GM23338 (cell line): ENCODE measurements at regions not wholly inside any gene's neighbourhood (a gene's known extent, or its start where the extent isn't known, plus 50 kb on each side); places are given as distances from the start of the nearest gene placed in this dataset.

ENCODE experiments used
- ATAC-seq: fragments of 200-7000 bp; cut with Tn5 transposase; 3 replicates; pipeline ENCODE4 v1.9.1; 2020
- DNase-seq: peaks from one replicate; pipeline ENCODE4 v3.0.0-alpha.2; 2015; ENCODE audit warnings: low spot score
- H2AFZ ChIP-seq: fragments of 200-600 bp; sonication (generic); 2 replicates; pipeline ENCODE4 v1.8.0; 2016; ENCODE audit warnings: antibody characterized with exemption, mild to moderate bottlenecking, moderate library complexity
- H3F3A ChIP-seq: fragments of 200-600 bp; sonication (generic); replicated peaks from 2 replicates; pipeline ENCODE4 v1.8.0; 2017; ENCODE audit warnings: antibody characterized with exemption, mixed run types, low read depth
- H3K27ac ChIP-seq: fragments of 200-600 bp; sonication (generic); 2 replicates; pipeline ENCODE4 v1.6.1; 2016; ENCODE audit warnings: low read depth
- H3K27me3 ChIP-seq: fragments of 200-600 bp; sonication (generic); 2 replicates; pipeline ENCODE4 v1.8.0; 2016; ENCODE audit warnings: mild to moderate bottlenecking, mixed run types, moderate library complexity; ENCODE audit not compliant: insufficient read depth
- H3K36me3 ChIP-seq: fragments of 200-600 bp; sonication (generic); 2 replicates; pipeline ENCODE4 v1.8.0; 2016; ENCODE audit warnings: mild to moderate bottlenecking; ENCODE audit not compliant: insufficient read depth
- H3K4me1 ChIP-seq: fragments of 200-600 bp; sonication (generic); 2 replicates; pipeline ENCODE4 v1.8.0; 2016; ENCODE audit warnings: mild to moderate bottlenecking, moderate library complexity; ENCODE audit not compliant: insufficient read depth
- H3K4me2 ChIP-seq: fragments of 200-600 bp; sonication (generic); 2 replicates; pipeline ENCODE4 v1.7.1; 2017; ENCODE audit warnings: mixed run types
- H3K4me3 ChIP-seq: fragments of 200-600 bp; sonication (generic); 2 replicates; pipeline ENCODE4 v1.6.1; 2016; ENCODE audit warnings: mixed run types
- H3K79me2 ChIP-seq: fragments of 200-600 bp; sonication (generic); replicated peaks from 2 replicates; pipeline ENCODE4 v1.8.0; 2017; ENCODE audit warnings: mild to moderate bottlenecking; ENCODE audit not compliant: insufficient read depth
- H3K9me2 ChIP-seq: fragments of 200-600 bp; sonication (generic); 2 replicates; pipeline ENCODE4 v1.8.0; 2017; ENCODE audit not compliant: insufficient read depth
- H4K20me1 ChIP-seq: fragments of 200-600 bp; sonication (generic); replicated peaks from 2 replicates; pipeline ENCODE4 v1.8.0; 2017; ENCODE audit warnings: mild to moderate bottlenecking; ENCODE audit not compliant: insufficient read depth
- H3K27ac Mint-ChIP-seq: 2 replicates; pipeline ENCODE4 v1.8.0; 2020; ENCODE audit warnings: inconsistent platforms, mild to moderate bottlenecking, moderate library complexity, mixed read lengths
- H3K27me3 Mint-ChIP-seq: 3 replicates; pipeline ENCODE4 v1.8.0; 2022; ENCODE audit warnings: low read depth, mild to moderate bottlenecking, moderate library complexity, mixed read lengths, inconsistent platforms; ENCODE audit not compliant: insufficient read depth, poor library complexity
- H3K36me3 Mint-ChIP-seq: 3 replicates; pipeline ENCODE4 v1.8.0; 2021; ENCODE audit warnings: low read depth, mild to moderate bottlenecking, inconsistent platforms, moderate library complexity, mixed read lengths
- H3K4me1 Mint-ChIP-seq: 3 replicates; pipeline ENCODE4 v1.8.0; 2020; ENCODE audit warnings: mild to moderate bottlenecking, inconsistent platforms, mixed read lengths
- H3K4me3 Mint-ChIP-seq: 3 replicates; pipeline ENCODE4 v1.8.0; 2021; ENCODE audit warnings: moderate library complexity, mild to moderate bottlenecking, inconsistent platforms, mixed read lengths
- H3K9me3 Mint-ChIP-seq: 3 replicates; pipeline ENCODE4 v1.8.0; 2020; ENCODE audit warnings: moderate library complexity, mild to moderate bottlenecking, inconsistent platforms, mixed read lengths
- CREB1 ChIP-seq: fragments of 250-450 bp; sonication (Bioruptor Pico); IDR thresholded peaks from 2 replicates; pipeline ENCODE4 v1.5.0; 2020; ENCODE audit warnings: low read depth, mild to moderate bottlenecking, moderate library complexity
- ETS1 ChIP-seq: IDR thresholded peaks from 2 replicates; pipeline ENCODE4 v1.6.1; 2016; ENCODE audit warnings: antibody characterized with exemption
- EZH2 ChIP-seq: fragments of 200-600 bp; sonication (generic); IDR thresholded peaks from one replicate; pipeline ENCODE4 v1.8.0; 2017; ENCODE audit warnings: antibody characterized with exemption, mild to moderate bottlenecking, low read depth; ENCODE audit not compliant: unreplicated experiment
- EZH2phosphoT487 ChIP-seq: fragments of 200-600 bp; sonication (generic); IDR thresholded peaks from one replicate; pipeline ENCODE4 v1.8.1; 2018; ENCODE audit warnings: antibody characterized with exemption; ENCODE audit not compliant: unreplicated experiment
- JUNB ChIP-seq: IDR thresholded peaks from one replicate; pipeline ENCODE4 v1.6.1; 2016; ENCODE audit warnings: antibody characterized with exemption; ENCODE audit not compliant: unreplicated experiment
- NANOG ChIP-seq: IDR thresholded peaks from 2 replicates; pipeline ENCODE4 v1.6.1; 2016; ENCODE audit warnings: antibody characterized with exemption, borderline replicate concordance
- POLR2AphosphoS5 ChIP-seq: IDR thresholded peaks from 2 replicates; pipeline ENCODE4 v1.6.1; 2016; ENCODE audit warnings: antibody characterized with exemption, low read depth
- REST ChIP-seq: IDR thresholded peaks from one replicate; pipeline ENCODE4 v1.6.1; 2018; ENCODE audit warnings: antibody characterized with exemption; ENCODE audit not compliant: unreplicated experiment
- ZNF114 ChIP-seq: fragments of 250-450 bp; sonication (Bioruptor Pico); IDR thresholded peaks from 2 replicates; pipeline ENCODE4 v1.5.0; 2020; ENCODE audit warnings: mild to moderate bottlenecking, moderate library complexity
- ZNF331 ChIP-seq: fragments of 250-450 bp; sonication (Bioruptor Pico); IDR thresholded peaks from 2 replicates; pipeline ENCODE4 v1.5.0; 2020; ENCODE audit warnings: low read depth, mild to moderate bottlenecking, moderate library complexity
- ZNF462 ChIP-seq: fragments of 250-450 bp; sonication (Bioruptor Pico); IDR thresholded peaks from 2 replicates; pipeline ENCODE4 v1.5.0; 2020; ENCODE audit warnings: mild to moderate bottlenecking, moderate library complexity
- TF ChIP-seq, protein P1 (sequence below), 2 experiments: fragments of 200-600 bp in 1 of 2; sonication (generic) in 1 of 2; conservative IDR thresholded peaks; 2 replicates each; pipeline versions ENCODE4 v1.5.1 to v1.6.1; 2016 to 2017; ENCODE audit warnings: antibody characterized with exemption in 2 of 2, low read depth in 2 of 2, mild to moderate bottlenecking in 2 of 2, moderate library complexity in 1 of 2

DNA sequence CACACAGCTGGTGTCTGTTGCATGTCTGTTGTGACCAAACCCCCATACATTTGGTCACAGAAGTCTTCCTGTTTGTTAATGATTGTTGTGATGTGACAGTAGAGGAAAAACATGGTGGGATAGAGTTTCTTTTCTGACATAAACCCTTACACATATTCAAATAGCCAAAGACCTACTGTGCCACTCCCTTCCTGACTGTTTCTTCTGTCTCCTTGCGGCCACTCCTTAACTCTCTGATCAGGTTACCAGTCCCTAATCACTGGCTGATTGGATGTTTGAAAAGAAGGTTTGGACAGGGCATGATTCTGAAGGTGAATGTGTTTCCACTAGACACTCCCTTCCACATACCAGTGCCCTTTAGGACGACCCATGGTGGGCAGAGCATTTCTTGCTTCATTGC is 101.2 kb downstream of the SCP2D1 start (continued):
- TF ChIP-seq, protein P1, sequence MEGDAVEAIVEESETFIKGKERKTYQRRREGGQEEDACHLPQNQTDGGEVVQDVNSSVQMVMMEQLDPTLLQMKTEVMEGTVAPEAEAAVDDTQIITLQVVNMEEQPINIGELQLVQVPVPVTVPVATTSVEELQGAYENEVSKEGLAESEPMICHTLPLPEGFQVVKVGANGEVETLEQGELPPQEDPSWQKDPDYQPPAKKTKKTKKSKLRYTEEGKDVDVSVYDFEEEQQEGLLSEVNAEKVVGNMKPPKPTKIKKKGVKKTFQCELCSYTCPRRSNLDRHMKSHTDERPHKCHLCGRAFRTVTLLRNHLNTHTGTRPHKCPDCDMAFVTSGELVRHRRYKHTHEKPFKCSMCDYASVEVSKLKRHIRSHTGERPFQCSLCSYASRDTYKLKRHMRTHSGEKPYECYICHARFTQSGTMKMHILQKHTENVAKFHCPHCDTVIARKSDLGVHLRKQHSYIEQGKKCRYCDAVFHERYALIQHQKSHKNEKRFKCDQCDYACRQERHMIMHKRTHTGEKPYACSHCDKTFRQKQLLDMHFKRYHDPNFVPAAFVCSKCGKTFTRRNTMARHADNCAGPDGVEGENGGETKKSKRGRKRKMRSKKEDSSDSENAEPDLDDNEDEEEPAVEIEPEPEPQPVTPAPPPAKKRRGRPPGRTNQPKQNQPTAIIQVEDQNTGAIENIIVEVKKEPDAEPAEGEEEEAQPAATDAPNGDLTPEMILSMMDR (conservative IDR thresholded peaks at IDR 0.05; ENCODE audit: low read depth in 2 of 2), result no peak
- TF ChIP-seq POLR2AphosphoS5 (no peak), ZNF114 (no peak), EZH2 (no peak)

DNA sequence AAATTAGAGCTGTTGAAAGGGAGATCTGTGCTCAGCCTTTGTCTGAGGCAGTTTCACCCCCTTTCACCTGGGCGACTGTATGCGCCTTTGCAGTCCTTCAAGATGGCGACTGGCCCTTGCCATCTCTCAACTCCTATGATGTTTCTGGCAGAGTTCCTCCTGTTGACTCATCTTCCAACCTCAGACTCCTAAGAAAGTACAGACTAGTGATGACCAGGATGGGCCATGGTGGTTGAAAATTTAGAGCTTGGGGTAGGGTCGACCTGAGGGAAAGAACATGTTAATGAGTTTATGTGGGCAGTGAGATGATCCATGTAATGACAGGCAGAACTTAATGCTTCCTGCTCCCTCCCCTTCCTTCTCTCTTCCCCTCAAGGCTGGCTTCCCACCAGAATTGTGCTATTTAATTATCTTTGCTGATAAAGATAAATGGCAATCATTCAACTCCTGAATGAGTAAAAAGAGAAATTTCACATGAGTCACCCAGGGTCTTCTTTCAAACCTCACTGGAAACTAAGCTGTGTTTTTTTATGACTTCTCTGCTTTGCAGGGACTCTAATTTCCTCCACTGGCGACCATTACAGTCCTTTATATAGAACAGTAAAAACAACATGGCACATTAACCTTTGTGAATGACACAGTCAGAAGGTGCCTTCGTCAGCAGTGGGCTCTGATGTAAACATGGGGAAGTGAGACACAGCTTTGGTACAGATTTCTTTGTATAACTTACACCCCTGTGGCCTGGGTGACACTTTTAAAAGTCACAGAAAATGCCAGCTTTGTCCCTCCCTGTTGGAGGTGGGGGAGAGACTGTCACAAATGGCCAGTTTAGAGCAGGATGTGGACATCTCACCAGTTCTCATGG is 103.5 kb downstream of the SCP2D1 start:
- no peak overlapping the region for H3K27ac Mint-ChIP-seq
- Histone ChIP-seq H3K4me2 (no peak overlapping the region), H2AFZ (no peak overlapping the region), H3K79me2 (no peaks in the 10 kb centered on the region), H3K27ac (no peak overlapping the region), H3K27me3 (no peaks in the 10 kb centered on the region), H4K20me1 (no peaks in the 10 kb centered on the region), H3K36me3 (no peaks in the 10 kb centered on the region), H3K9me2 (peaks cover 10% of the 10 kb centered on the region), H3K4me1 (no peaks in the 10 kb centered on the region; the same call in 1 of the 2 replicates), H3F3A (no peaks in the 10 kb centered on the region), H3K4me3 (no peak overlapping the region)
- H3K4me3 Mint-ChIP-seq, result no peak overlapping the region
- H3K36me3 Mint-ChIP-seq, result no peaks in the 10 kb centered on the region; the same call in 1 of the 3 replicates
- H3K27me3 Mint-ChIP-seq, result peaks cover 3% of the 10 kb centered on the region
- no peak for DNase-seq
- no peaks in the 10 kb centered on the region; the same call in 2 of the 3 replicates for H3K9me3 Mint-ChIP-seq
- ATAC-seq, result no peak
- no peaks in the 10 kb centered on the region for H3K4me1 Mint-ChIP-seq
- no peak for TF ChIP-seq CREB1 (CRISPR knock-in tag)
- TF ChIP-seq ETS1, result no peak
- TF ChIP-seq NANOG, result no peak
- no peak for TF ChIP-seq ZNF462 (CRISPR knock-in tag)
- no peak for TF ChIP-seq REST
- no peak for TF ChIP-seq EZH2phosphoT487
- no peak for TF ChIP-seq ZNF331
- TF ChIP-seq EZH2, result no peak
- TF ChIP-seq JUNB, result no peak
- no peak for TF ChIP-seq ZNF114
